Endodermal cell (in vitro differentiated cells): ENCODE measurements at regions not wholly inside any gene's neighbourhood (a gene's known extent, or its start where the extent isn't known, plus 50 kb on each side); places are given as distances from the start of the nearest gene placed in this dataset.

Experiments used
- DNase-seq: peaks from one replicate; pipeline ENCODE4 v3.0.0-alpha.2; 2017
- H3K27ac ChIP-seq: 2 replicates; pipeline ENCODE4 v1.5.1; 2013; ENCODE audit warnings: mild to moderate bottlenecking, low read depth, low read length, moderate library complexity
- H3K27me3 ChIP-seq: 2 replicates; pipeline ENCODE4 v1.6.1; 2013; ENCODE audit warnings: mild to moderate bottlenecking, low read length, moderate library complexity; ENCODE audit not compliant: insufficient read depth, control insufficient read depth, poor library complexity, severe bottlenecking
- H3K36me3 ChIP-seq: 2 replicates; pipeline ENCODE4 v1.7.0; 2013; ENCODE audit warnings: mild to moderate bottlenecking, low read length, moderate library complexity; ENCODE audit not compliant: control insufficient read depth, insufficient read depth
- H3K4me1 ChIP-seq: one replicate; pipeline ENCODE4 v1.7.0; 2013; ENCODE audit warnings: low read length; ENCODE audit not compliant: control insufficient read depth, insufficient read depth
- H3K4me3 ChIP-seq: 2 replicates; pipeline ENCODE4 v1.5.1; 2013; ENCODE audit warnings: mild to moderate bottlenecking, low read length, moderate library complexity
- H3K9ac ChIP-seq: 2 replicates; pipeline ENCODE4 v1.6.1; 2013; ENCODE audit warnings: mild to moderate bottlenecking, low read length, moderate library complexity; ENCODE audit not compliant: poor library complexity, severe bottlenecking; ENCODE audit errors: extremely low read depth
- H3K9me3 ChIP-seq: 2 replicates; pipeline ENCODE4 v1.6.1; 2013; ENCODE audit warnings: mild to moderate bottlenecking, low read length, moderate library complexity; ENCODE audit not compliant: control insufficient read depth
- H3K27ac Mint-ChIP-seq: 2 replicates; pipeline ENCODE4 v1.8.0; 2020; ENCODE audit warnings: mixed read lengths
- H3K27me3 Mint-ChIP-seq: 2 replicates; pipeline ENCODE4 v1.8.0; 2021; ENCODE audit warnings: mild to moderate bottlenecking, mixed read lengths; ENCODE audit not compliant: insufficient read depth
- H3K36me3 Mint-ChIP-seq: 2 replicates; pipeline ENCODE4 v1.8.0; 2020; ENCODE audit warnings: low read depth, mixed read lengths
- H3K4me1 Mint-ChIP-seq: 2 replicates; pipeline ENCODE4 v1.8.0; 2020; ENCODE audit warnings: mixed read lengths
- H3K4me3 Mint-ChIP-seq: 2 replicates; pipeline ENCODE4 v1.8.0; 2020; ENCODE audit warnings: mild to moderate bottlenecking, moderate library complexity, mixed read lengths
- H3K9me3 Mint-ChIP-seq: 2 replicates; pipeline ENCODE4 v1.8.0; 2020; ENCODE audit warnings: mild to moderate bottlenecking, mixed read lengths
- WGBS, 2 experiments: methylation state at CpG; one replicate each; pipeline versions ENCODE4 v1.1.5 to v1.1.7; 2013; ENCODE audit warnings: missing lambda C conversion rate in 2 of 2, mixed read lengths in 1 of 2; ENCODE audit not compliant: insufficient coverage in 1 of 2, insufficient read length in 1 of 2; 5-methylcytosine and 5-hydroxymethylcytosine counted together
- TF ChIP-seq, protein P1 (sequence below): fragments of 200-600 bp; sonication (generic); conservative IDR thresholded peaks from 2 replicates; pipeline ENCODE4 v1.5.0; 2021; ENCODE audit warnings: antibody characterized with exemption, mild to moderate bottlenecking

GRCh38 chr3:180277041-180277440 is 240.3 kb upstream of the PEX5L start:
- H3K36me3 Mint-ChIP-seq, result no peaks in the 10 kb centered on the region
- no peaks in the 10 kb centered on the region for H3K4me1 Mint-ChIP-seq
- H3K36me3 ChIP-seq, result no peaks in the 10 kb centered on the region
- no peaks in the 10 kb centered on the region for H3K27me3 ChIP-seq
- H3K27ac Mint-ChIP-seq, result no peak overlapping the region
- H3K4me1 ChIP-seq, result no peaks in the 10 kb centered on the region
- no peak overlapping the region for H3K4me3 Mint-ChIP-seq
- no peak overlapping the region for H3K9ac ChIP-seq
- H3K9me3 ChIP-seq, result no peaks in the 10 kb centered on the region
- no peak for DNase-seq
- TF ChIP-seq, protein P1, sequence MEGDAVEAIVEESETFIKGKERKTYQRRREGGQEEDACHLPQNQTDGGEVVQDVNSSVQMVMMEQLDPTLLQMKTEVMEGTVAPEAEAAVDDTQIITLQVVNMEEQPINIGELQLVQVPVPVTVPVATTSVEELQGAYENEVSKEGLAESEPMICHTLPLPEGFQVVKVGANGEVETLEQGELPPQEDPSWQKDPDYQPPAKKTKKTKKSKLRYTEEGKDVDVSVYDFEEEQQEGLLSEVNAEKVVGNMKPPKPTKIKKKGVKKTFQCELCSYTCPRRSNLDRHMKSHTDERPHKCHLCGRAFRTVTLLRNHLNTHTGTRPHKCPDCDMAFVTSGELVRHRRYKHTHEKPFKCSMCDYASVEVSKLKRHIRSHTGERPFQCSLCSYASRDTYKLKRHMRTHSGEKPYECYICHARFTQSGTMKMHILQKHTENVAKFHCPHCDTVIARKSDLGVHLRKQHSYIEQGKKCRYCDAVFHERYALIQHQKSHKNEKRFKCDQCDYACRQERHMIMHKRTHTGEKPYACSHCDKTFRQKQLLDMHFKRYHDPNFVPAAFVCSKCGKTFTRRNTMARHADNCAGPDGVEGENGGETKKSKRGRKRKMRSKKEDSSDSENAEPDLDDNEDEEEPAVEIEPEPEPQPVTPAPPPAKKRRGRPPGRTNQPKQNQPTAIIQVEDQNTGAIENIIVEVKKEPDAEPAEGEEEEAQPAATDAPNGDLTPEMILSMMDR, result no peak
- H3K4me3 ChIP-seq, result no peak overlapping the region
- no peaks in the 10 kb centered on the region for H3K27me3 Mint-ChIP-seq
- H3K27ac ChIP-seq, result no peak overlapping the region
- WGBS, 2 experiments, result 85 to 88% methylated on average over 2 of the region's 2 CpGs
- no peaks in the 10 kb centered on the region for H3K9me3 Mint-ChIP-seq

DNA sequence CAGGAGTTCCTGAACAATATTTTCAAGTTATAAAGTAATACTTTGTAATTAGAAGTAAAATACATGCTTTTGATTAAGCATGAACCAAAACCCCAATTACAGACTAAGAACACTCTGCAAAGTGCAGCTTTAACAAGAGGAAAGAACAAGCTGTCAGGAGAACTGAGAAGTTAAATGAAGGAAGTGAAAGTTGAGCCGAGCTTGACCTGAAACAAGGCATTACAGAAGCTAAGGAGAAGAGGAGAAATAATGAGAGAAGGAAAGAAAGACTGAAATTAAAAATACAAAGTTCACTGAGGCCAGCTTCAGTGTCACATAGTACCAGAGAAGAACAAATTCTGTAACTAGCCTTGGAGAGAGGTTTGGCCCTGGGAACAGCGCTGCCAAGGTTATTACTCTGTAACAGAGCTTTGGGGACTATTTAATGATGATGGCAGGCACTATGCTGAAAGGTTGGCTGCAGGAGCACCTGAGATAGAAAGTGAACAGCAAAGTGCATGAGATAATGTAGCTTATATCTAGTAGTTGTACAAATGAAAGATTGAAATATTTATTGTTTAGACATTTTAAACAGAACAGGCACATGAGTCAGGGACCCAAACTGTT is 241.9 kb upstream of the PEX5L start:
- 83 to 91% methylated on average over 2 of the region's 2 CpGs for WGBS, 2 experiments
- no peaks in the 10 kb centered on the region for H3K36me3 ChIP-seq
- Mint-ChIP-seq H3K36me3 (no peaks in the 10 kb centered on the region), H3K4me1 (no peaks in the 10 kb centered on the region), H3K27me3 (no peaks in the 10 kb centered on the region), H3K9me3 (no peaks in the 10 kb centered on the region), H3K27ac (no peak overlapping the region), H3K4me3 (no peak overlapping the region)
- no peaks in the 10 kb centered on the region for H3K4me1 ChIP-seq
- TF ChIP-seq, protein P1, result no peak
- H3K9me3 ChIP-seq, result no peaks in the 10 kb centered on the region
- H3K9ac ChIP-seq, result no peak overlapping the region
- no peak overlapping the region for H3K27ac ChIP-seq
- H3K4me3 ChIP-seq, result no peak overlapping the region
- H3K27me3 ChIP-seq, result no peaks in the 10 kb centered on the region
- no peak for DNase-seq

GRCh38 chr3:180280555-180280954 is 243.8 kb upstream of the PEX5L start:
- 89% methylated on average over 1 of the region's 1 CpG; no CpG with 5 or more reads in 1 of the 2 experiments for WGBS, 2 experiments
- H3K9me3 Mint-ChIP-seq, result no peaks in the 10 kb centered on the region
- H3K27ac Mint-ChIP-seq, result no peak overlapping the region
- Histone ChIP-seq H3K36me3 (no peaks in the 10 kb centered on the region), H3K9me3 (no peaks in the 10 kb centered on the region), H3K27ac (no peak overlapping the region), H3K27me3 (no peaks in the 10 kb centered on the region), H3K9ac (no peak overlapping the region), H3K4me3 (no peak overlapping the region), H3K4me1 (no peaks in the 10 kb centered on the region)
- DNase-seq, result no peak
- H3K4me1 Mint-ChIP-seq, result no peaks in the 10 kb centered on the region
- H3K27me3 Mint-ChIP-seq, result no peaks in the 10 kb centered on the region
- H3K4me3 Mint-ChIP-seq, result no peak overlapping the region
- TF ChIP-seq, protein P1, result no peak
- H3K36me3 Mint-ChIP-seq, result no peaks in the 10 kb centered on the region
